NT2/D1 (cell line): ENCODE measurements at regions not wholly inside any gene's neighbourhood (a gene's known extent, or its start where the extent isn't known, plus 50 kb on each side); places are given as distances from the start of the nearest gene placed in this dataset.

ENCODE experiments used
- DNase-seq: peaks from one replicate; pipeline ENCODE4 v3.0.0-alpha.2; 2011; ENCODE audit warnings: low read depth, low spot score
- H3K27me3 ChIP-seq: 2 replicates; pipeline ENCODE4 v1.6.0; 2011; ENCODE audit warnings: mild to moderate bottlenecking; ENCODE audit not compliant: insufficient read length, insufficient read depth
- H3K36me3 ChIP-seq: 2 replicates; pipeline ENCODE4 v1.6.1; 2011; ENCODE audit warnings: mild to moderate bottlenecking, low read length, mixed read lengths; ENCODE audit not compliant: insufficient read depth, insufficient read length
- H3K4me1 ChIP-seq: 2 replicates; pipeline ENCODE4 v1.5.1; 2011; ENCODE audit not compliant: insufficient read depth, insufficient read length
- H3K4me3 ChIP-seq: 2 replicates; pipeline ENCODE4 v1.5.1; 2011; ENCODE audit warnings: low read depth; ENCODE audit not compliant: insufficient read length
- H3K9ac ChIP-seq: 2 replicates; pipeline ENCODE4 v1.6.0; 2011; ENCODE audit warnings: low read depth; ENCODE audit not compliant: insufficient read length
- H3K9me3 ChIP-seq: 2 replicates; pipeline ENCODE4 v1.5.1; 2011; ENCODE audit warnings: mild to moderate bottlenecking, low read length; ENCODE audit not compliant: insufficient read depth
- SUZ12 ChIP-seq: IDR thresholded peaks from 2 replicates; pipeline ENCODE4 v1.6.1; 2011; ENCODE audit not compliant: insufficient read length, insufficient read depth; ENCODE audit errors: extremely low read depth
- YY1 ChIP-seq: IDR thresholded peaks from 2 replicates; pipeline ENCODE4 v1.6.1; 2011; ENCODE audit not compliant: insufficient read length, insufficient read depth
- ZNF274 ChIP-seq: IDR thresholded peaks from 2 replicates; pipeline ENCODE4 v1.6.1; 2011; ENCODE audit warnings: mild to moderate bottlenecking, low read depth, low read length

GRCh38 chr3:88618021-88618645 is 468.4 kb downstream of the C3orf38 start:
- H3K27me3 ChIP-seq: no peaks in the 10 kb centered on the region
- H3K9me3 ChIP-seq: no peaks in the 10 kb centered on the region
- H3K4me3 ChIP-seq: no peak overlapping the region
- DNase-seq: no peak
- H3K9ac ChIP-seq: no peak overlapping the region
- H3K36me3 ChIP-seq: no peaks in the 10 kb centered on the region
- TF ChIP-seq ZNF274 (no peak), SUZ12 (no peak), YY1 (no peak)
- H3K4me1 ChIP-seq: no peaks in the 10 kb centered on the region

GRCh38 chr3:88621586-88621985 is 471.8 kb downstream of the C3orf38 start:
- no peak overlapping the region for H3K4me3 ChIP-seq
- H3K27me3 ChIP-seq: no peaks in the 10 kb centered on the region
- TF ChIP-seq SUZ12: no peak
- TF ChIP-seq ZNF274: no peak
- TF ChIP-seq YY1: no peak
- no peaks in the 10 kb centered on the region for H3K36me3 ChIP-seq
- DNase-seq: no peak
- no peaks in the 10 kb centered on the region for H3K9me3 ChIP-seq
- no peaks in the 10 kb centered on the region for H3K4me1 ChIP-seq
- H3K9ac ChIP-seq: no peak overlapping the region

- DNase-seq: no peak
- Histone ChIP-seq H3K27me3 (no peaks in the 10 kb centered on the region), H3K4me1 (no peaks in the 10 kb centered on the region), H3K4me3 (no peak overlapping the region), H3K9ac (no peak overlapping the region), H3K36me3 (no peaks in the 10 kb centered on the region), H3K9me3 (no peaks in the 10 kb centered on the region)
- TF ChIP-seq SUZ12: no peak
These were observed 473.9 kb downstream of the C3orf38 start for GRCh38 chr3:88623709-88624108.

- no peaks in the 10 kb centered on the region for H3K9me3 ChIP-seq
- H3K27me3 ChIP-seq: no peaks in the 10 kb centered on the region
- no peak overlapping the region for H3K9ac ChIP-seq
- H3K36me3 ChIP-seq: no peaks in the 10 kb centered on the region
- H3K4me1 ChIP-seq: no peaks in the 10 kb centered on the region
- DNase-seq: no peak
- no peak overlapping the region for H3K4me3 ChIP-seq
- no peak for TF ChIP-seq YY1
- TF ChIP-seq SUZ12: no peak
These were observed 476.8 kb downstream of the C3orf38 start for GRCh38 chr3:88626456-88627120.

GRCh38 chr3:88628901-88629300 is 478.5 kb upstream of the EPHA3 start:
- no peaks in the 10 kb centered on the region for H3K27me3 ChIP-seq
- H3K36me3 ChIP-seq: no peaks in the 10 kb centered on the region
- TF ChIP-seq YY1 (no peak), SUZ12 (no peak), ZNF274 (no peak)
- H3K9ac ChIP-seq: no peak overlapping the region
- H3K4me1 ChIP-seq: no peaks in the 10 kb centered on the region
- no peaks in the 10 kb centered on the region for H3K9me3 ChIP-seq
- no peak for DNase-seq
- H3K4me3 ChIP-seq: no peak overlapping the region

GRCh38 chr3:88632226-88632625 is 475.2 kb upstream of the EPHA3 start:
- DNase-seq: no peak
- Histone ChIP-seq H3K36me3 (no peaks in the 10 kb centered on the region), H3K27me3 (no peaks in the 10 kb centered on the region), H3K4me1 (no peaks in the 10 kb centered on the region), H3K4me3 (no peak overlapping the region), H3K9ac (no peak overlapping the region), H3K9me3 (no peaks in the 10 kb centered on the region; the same call in 1 of the 2 replicates)
- TF ChIP-seq YY1 (no peak), SUZ12 (no peak), ZNF274 (no peak)

GRCh38 chr3:88640581-88640980 is 466.8 kb upstream of the EPHA3 start:
- H3K9ac ChIP-seq: no peak overlapping the region
- H3K4me1 ChIP-seq: no peaks in the 10 kb centered on the region
- no peaks in the 10 kb centered on the region for H3K27me3 ChIP-seq
- DNase-seq: no peak
- no peaks in the 10 kb centered on the region for H3K9me3 ChIP-seq
- no peak overlapping the region for H3K4me3 ChIP-seq
- no peak for TF ChIP-seq YY1
- TF ChIP-seq ZNF274: no peak
- TF ChIP-seq SUZ12: no peak
- no peaks in the 10 kb centered on the region for H3K36me3 ChIP-seq
